ENCODE measurements at regions not wholly inside any gene's neighbourhood (a gene's known extent, or its start where the extent isn't known, plus 50 kb on each side); places are given as distances from the start of the nearest gene placed in this dataset.
"Not testable (repeated sequence)": the region's sequence is repeated elsewhere in the genome, so short reads cannot be mapped to it uniquely, and the experiment has no call there.

DNA sequence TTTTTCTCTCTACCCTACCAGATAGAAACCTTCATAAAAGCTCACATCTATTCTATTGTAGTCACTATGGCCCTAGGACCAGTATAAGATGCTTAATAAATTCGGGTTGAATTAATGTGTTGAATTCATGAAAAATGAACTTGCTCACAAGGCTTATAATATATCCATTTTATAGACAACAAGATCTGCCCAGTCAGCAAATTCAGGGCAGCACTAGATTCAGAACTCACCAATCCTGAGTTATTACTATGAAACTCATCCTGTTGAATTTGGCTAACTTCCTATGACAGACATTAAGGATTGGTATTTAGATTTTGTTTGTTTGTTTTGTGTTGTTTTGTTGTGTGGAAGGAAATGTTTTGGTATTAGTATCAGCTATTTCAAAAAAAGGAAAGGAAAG, 143.6 kb upstream of the CCNG1 start:
- no peaks in the 10 kb centered on the region for H3K4me1 ChIP-seq (ENCODE audit: control insufficient read depth, insufficient read depth, low read length)
- no peak overlapping the region for H3K27ac ChIP-seq (ENCODE audit: low read depth, low read length)
- H3K36me3 ChIP-seq (ENCODE audit: control insufficient read depth, insufficient read depth, low read length) = no peaks in the 10 kb centered on the region
- H3K27me3 ChIP-seq (ENCODE audit: control insufficient read depth, insufficient read depth, low read length) = no peaks in the 10 kb centered on the region
- no peak overlapping the region for H3K4me3 ChIP-seq (ENCODE audit: low read depth, low read length)
- no peaks in the 10 kb centered on the region for H3K9me3 ChIP-seq (ENCODE audit: control insufficient read depth, insufficient read depth, low read length)
- no peak overlapping the region for H3K9ac ChIP-seq (ENCODE audit: low read depth, low read length)

DNA sequence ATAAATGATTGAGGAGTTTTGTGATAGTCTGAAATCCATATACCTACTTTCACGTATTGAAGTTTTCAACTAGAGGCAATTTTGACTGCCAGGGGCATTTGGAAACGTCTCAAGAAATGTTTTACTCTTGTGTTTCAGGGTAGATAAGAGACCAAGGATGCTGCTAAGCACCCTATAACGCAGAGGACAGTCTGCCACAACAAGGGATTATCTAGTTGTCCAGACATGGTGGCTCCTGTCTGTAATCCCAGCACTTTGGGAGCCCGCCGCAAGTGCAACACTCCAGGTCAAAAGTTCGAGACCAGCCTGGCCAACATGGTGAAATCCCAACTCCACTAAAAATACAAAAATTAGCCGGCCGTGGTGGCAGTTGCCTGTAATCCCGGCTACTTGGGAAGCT, 133.7 kb upstream of the CCNG1 start:
- H3K27me3 ChIP-seq (ENCODE audit: control insufficient read depth, insufficient read depth, low read length) = no peaks in the 10 kb centered on the region
- no peaks in the 10 kb centered on the region for H3K9me3 ChIP-seq (ENCODE audit: control insufficient read depth, insufficient read depth, low read length)
- H3K27ac ChIP-seq (ENCODE audit: low read depth, low read length) = no peak overlapping the region
- no peaks in the 10 kb centered on the region for H3K36me3 ChIP-seq (ENCODE audit: control insufficient read depth, insufficient read depth, low read length)
- no peak overlapping the region for H3K9ac ChIP-seq (ENCODE audit: low read depth, low read length)
- no peak overlapping the region for H3K4me3 ChIP-seq (ENCODE audit: low read depth, low read length)
- no peaks in the 10 kb centered on the region for H3K4me1 ChIP-seq (ENCODE audit: control insufficient read depth, insufficient read depth, low read length)

DNA sequence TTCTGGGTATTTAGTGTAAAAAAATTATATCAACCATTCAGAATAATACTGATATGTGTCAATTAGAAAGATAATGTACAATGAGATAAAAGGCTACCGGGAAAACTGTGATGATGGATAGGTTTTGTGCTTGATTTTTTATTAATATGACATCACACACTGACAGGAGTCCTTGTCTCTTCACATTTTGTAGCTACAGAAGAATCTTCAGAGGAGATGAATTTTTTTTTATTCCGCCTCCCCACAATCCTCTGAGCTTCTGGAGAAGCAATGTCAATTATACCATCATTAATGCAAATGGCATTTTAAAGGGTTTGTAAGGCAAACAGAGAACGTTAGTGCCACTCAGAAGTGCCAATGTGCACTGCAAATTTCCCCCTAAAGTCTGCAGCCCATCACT, 131.7 kb upstream of the CCNG1 start:
- H3K36me3 ChIP-seq (ENCODE audit: control insufficient read depth, insufficient read depth, low read length) = no peaks in the 10 kb centered on the region
- no peak overlapping the region for H3K27ac ChIP-seq (ENCODE audit: low read depth, low read length)
- no peaks in the 10 kb centered on the region for H3K4me1 ChIP-seq (ENCODE audit: control insufficient read depth, insufficient read depth, low read length)
- no peak overlapping the region for H3K9ac ChIP-seq (ENCODE audit: low read depth, low read length)
- H3K27me3 ChIP-seq (ENCODE audit: control insufficient read depth, insufficient read depth, low read length) = no peaks in the 10 kb centered on the region
- H3K4me3 ChIP-seq (ENCODE audit: low read depth, low read length) = no peak overlapping the region
- H3K9me3 ChIP-seq (ENCODE audit: control insufficient read depth, insufficient read depth, low read length) = no peaks in the 10 kb centered on the region

DNA sequence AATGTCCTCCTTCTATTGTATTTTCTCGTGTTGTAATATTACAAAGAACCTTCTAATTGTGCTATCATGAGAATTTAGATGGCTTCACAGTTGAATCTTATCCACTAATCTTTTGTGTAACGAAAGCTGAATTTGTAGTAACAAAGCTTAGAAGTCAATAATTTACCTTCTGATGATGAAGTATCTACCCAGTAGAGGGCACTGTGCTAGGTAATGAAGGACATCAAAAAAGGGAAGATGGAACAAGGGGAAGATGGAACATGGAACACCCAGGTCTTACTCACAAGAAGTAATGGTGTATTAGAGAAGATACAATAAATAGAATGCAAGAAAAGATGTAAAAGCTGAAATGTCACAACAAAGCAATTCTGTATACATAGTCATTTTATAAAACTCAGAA, 131.0 kb upstream of the CCNG1 start:
- Histone ChIP-seq H3K9me3 (ENCODE audit: control insufficient read depth, insufficient read depth, low read length) (no peaks in the 10 kb centered on the region), H3K4me3 (ENCODE audit: low read depth, low read length) (no peak overlapping the region), H3K9ac (ENCODE audit: low read depth, low read length) (no peak overlapping the region), H3K27ac (ENCODE audit: low read depth, low read length) (no peak overlapping the region), H3K36me3 (ENCODE audit: control insufficient read depth, insufficient read depth, low read length) (no peaks in the 10 kb centered on the region), H3K27me3 (ENCODE audit: control insufficient read depth, insufficient read depth, low read length) (no peaks in the 10 kb centered on the region), H3K4me1 (ENCODE audit: control insufficient read depth, insufficient read depth, low read length) (no peaks in the 10 kb centered on the region)

GRCh38 chr5:163309914-163310313, 127.5 kb upstream of the CCNG1 start:
- no peak overlapping the region for H3K9ac ChIP-seq (ENCODE audit: low read depth, low read length)
- H3K27me3 ChIP-seq (ENCODE audit: control insufficient read depth, insufficient read depth, low read length) = no peaks in the 10 kb centered on the region
- no peak overlapping the region for H3K27ac ChIP-seq (ENCODE audit: low read depth, low read length)
- no peaks in the 10 kb centered on the region; the same call in 1 of the 2 replicates for H3K9me3 ChIP-seq (ENCODE audit: control insufficient read depth, insufficient read depth, low read length)
- H3K36me3 ChIP-seq (ENCODE audit: control insufficient read depth, insufficient read depth, low read length) = no peaks in the 10 kb centered on the region
- 0 out of 2 replicates have a peak, but pooled peaks cover 5% of the 10 kb centered on the region for H3K4me1 ChIP-seq (ENCODE audit: control insufficient read depth, insufficient read depth, low read length)
- H3K4me3 ChIP-seq (ENCODE audit: low read depth, low read length) = no peak overlapping the region

DNA sequence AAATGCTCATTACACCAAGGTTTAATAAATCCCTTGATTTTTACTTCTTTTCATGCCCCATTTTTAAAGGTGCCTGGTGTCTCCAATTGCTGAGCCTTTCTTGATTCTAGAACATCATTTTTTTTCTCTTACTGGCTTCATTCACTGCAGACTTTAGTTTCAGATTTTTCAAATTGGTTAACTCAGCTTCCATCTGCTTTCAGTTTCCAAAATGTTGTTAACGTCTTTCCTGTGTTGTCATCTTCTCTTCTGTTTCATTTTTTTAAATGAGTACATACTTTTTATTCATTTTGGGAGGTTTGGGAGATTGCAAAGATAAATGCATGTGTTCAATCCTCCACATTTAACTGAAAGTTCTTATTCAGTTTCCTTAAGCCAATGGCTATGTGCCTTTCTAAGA, 126.4 kb upstream of the CCNG1 start:
- Histone ChIP-seq H3K36me3 (ENCODE audit: control insufficient read depth, insufficient read depth, low read length) (no peaks in the 10 kb centered on the region), H3K4me1 (ENCODE audit: control insufficient read depth, insufficient read depth, low read length) (0 out of 2 replicates have a peak, but pooled peaks cover 5% of the 10 kb centered on the region), H3K27me3 (ENCODE audit: control insufficient read depth, insufficient read depth, low read length) (no peaks in the 10 kb centered on the region), H3K27ac (ENCODE audit: low read depth, low read length) (no peak overlapping the region), H3K4me3 (ENCODE audit: low read depth, low read length) (no peak overlapping the region), H3K9ac (ENCODE audit: low read depth, low read length) (no peak overlapping the region), H3K9me3 (ENCODE audit: control insufficient read depth, insufficient read depth, low read length) (no peaks in the 10 kb centered on the region; the same call in 1 of the 2 replicates)

DNA sequence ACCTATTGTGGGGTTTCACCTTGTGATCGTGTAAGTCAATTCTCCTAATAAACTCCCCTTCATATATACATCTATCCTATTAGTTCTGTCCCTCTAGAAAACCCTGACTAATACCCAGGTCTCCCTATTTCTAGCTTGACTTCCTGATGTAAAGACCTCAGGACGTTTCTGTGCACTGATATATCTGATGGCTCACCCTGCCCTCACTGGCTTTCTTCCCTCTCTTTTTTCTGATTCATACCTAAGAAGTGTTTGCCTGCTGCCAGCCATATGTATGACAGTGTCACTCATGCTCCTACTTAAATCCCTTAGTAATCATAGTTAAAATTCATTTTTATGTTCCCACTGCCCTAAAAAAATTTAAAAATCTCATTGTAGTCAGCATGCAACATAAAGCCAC, 124.8 kb upstream of the CCNG1 start:
- Histone ChIP-seq H3K27ac (ENCODE audit: low read depth, low read length) (no peak overlapping the region), H3K36me3 (ENCODE audit: control insufficient read depth, insufficient read depth, low read length) (no peaks in the 10 kb centered on the region), H3K9ac (ENCODE audit: low read depth, low read length) (no peak overlapping the region), H3K4me1 (ENCODE audit: control insufficient read depth, insufficient read depth, low read length) (0 out of 2 replicates have a peak, but pooled peaks cover 5% of the 10 kb centered on the region), H3K4me3 (ENCODE audit: low read depth, low read length) (no peak overlapping the region), H3K9me3 (ENCODE audit: control insufficient read depth, insufficient read depth, low read length) (no peaks in the 10 kb centered on the region; the same call in 1 of the 2 replicates), H3K27me3 (ENCODE audit: control insufficient read depth, insufficient read depth, low read length) (no peaks in the 10 kb centered on the region)

DNA sequence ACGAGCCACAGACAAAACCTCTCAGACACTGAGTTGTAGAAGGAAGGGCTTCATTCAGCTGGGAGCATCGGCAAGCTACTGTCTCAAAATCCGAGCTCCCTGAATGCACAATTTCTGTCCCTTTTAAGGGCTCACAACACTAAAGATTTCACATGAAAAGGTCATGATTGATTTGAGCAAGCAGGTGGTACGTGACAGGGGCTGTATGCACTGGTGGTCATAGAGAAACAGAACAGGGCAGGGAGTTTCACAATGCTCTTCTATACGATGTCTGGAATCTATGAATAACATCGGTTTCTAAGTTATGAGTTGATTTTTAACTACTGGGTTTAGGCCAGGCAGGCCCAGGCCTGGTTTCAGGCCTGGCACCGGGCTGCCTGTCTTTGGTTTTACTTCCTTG, 124.3 kb upstream of the CCNG1 start:
- not testable (repeated sequence) for H3K4me1 ChIP-seq (ENCODE audit: control insufficient read depth, insufficient read depth, low read length); H3K36me3 ChIP-seq (ENCODE audit: control insufficient read depth, insufficient read depth, low read length); H3K27me3 ChIP-seq (ENCODE audit: control insufficient read depth, insufficient read depth, low read length); H3K9me3 ChIP-seq (ENCODE audit: control insufficient read depth, insufficient read depth, low read length); H3K27ac ChIP-seq (ENCODE audit: low read depth, low read length); H3K9ac ChIP-seq (ENCODE audit: low read depth, low read length); H3K4me3 ChIP-seq (ENCODE audit: low read depth, low read length)

GRCh38 chr5:163316374-163316773, 121.0 kb upstream of the CCNG1 start:
- H3K27me3 ChIP-seq (ENCODE audit: control insufficient read depth, insufficient read depth, low read length); H3K27ac ChIP-seq (ENCODE audit: low read depth, low read length); H3K9ac ChIP-seq (ENCODE audit: low read depth, low read length); H3K36me3 ChIP-seq (ENCODE audit: control insufficient read depth, insufficient read depth, low read length); H3K4me1 ChIP-seq (ENCODE audit: control insufficient read depth, insufficient read depth, low read length); H3K4me3 ChIP-seq (ENCODE audit: low read depth, low read length); H3K9me3 ChIP-seq (ENCODE audit: control insufficient read depth, insufficient read depth, low read length): not testable (repeated sequence)

GRCh38 chr5:163318707-163319106, 118.7 kb upstream of the CCNG1 start:
- H3K9ac ChIP-seq (ENCODE audit: low read depth, low read length) = no peak overlapping the region
- no peaks in the 10 kb centered on the region for H3K4me1 ChIP-seq (ENCODE audit: control insufficient read depth, insufficient read depth, low read length)
- no peaks in the 10 kb centered on the region for H3K36me3 ChIP-seq (ENCODE audit: control insufficient read depth, insufficient read depth, low read length)
- H3K4me3 ChIP-seq (ENCODE audit: low read depth, low read length) = no peak overlapping the region
- no peak overlapping the region for H3K27ac ChIP-seq (ENCODE audit: low read depth, low read length)
- H3K9me3 ChIP-seq (ENCODE audit: control insufficient read depth, insufficient read depth, low read length) = no peaks in the 10 kb centered on the region
- no peaks in the 10 kb centered on the region for H3K27me3 ChIP-seq (ENCODE audit: control insufficient read depth, insufficient read depth, low read length)

- H3K9ac ChIP-seq (ENCODE audit: low read depth, low read length) = no peak overlapping the region
- H3K4me1 ChIP-seq (ENCODE audit: control insufficient read depth, insufficient read depth, low read length) = peaks cover 12% of the 10 kb centered on the region
- H3K27ac ChIP-seq (ENCODE audit: low read depth, low read length) = no peak overlapping the region
Measured at GRCh38 chr5:163321511-163321910, 115.9 kb upstream of the CCNG1 start.

More at GRCh38 chr5:163321511-163321910, 115.9 kb upstream of the CCNG1 start:
- no peaks in the 10 kb centered on the region for H3K27me3 ChIP-seq (ENCODE audit: control insufficient read depth, insufficient read depth, low read length)
- H3K36me3 ChIP-seq (ENCODE audit: control insufficient read depth, insufficient read depth, low read length) = no peaks in the 10 kb centered on the region
- H3K9me3 ChIP-seq (ENCODE audit: control insufficient read depth, insufficient read depth, low read length) = no peaks in the 10 kb centered on the region
- no peak overlapping the region for H3K4me3 ChIP-seq (ENCODE audit: low read depth, low read length)

Measured in HUES48 (cell line).